AG10803 (cell line): ENCODE measurements at regions not wholly inside any gene's neighbourhood (a gene's known extent, or its start where the extent isn't known, plus 50 kb on each side); places are given as distances from the start of the nearest gene placed in this dataset.

Experiments
- DNase-seq: peaks from one replicate; pipeline ENCODE4 v3.0.0; 2010; ENCODE audit warnings: low read depth
- H3K4me3 ChIP-seq: 2 replicates; pipeline ENCODE4 v1.5.1; 2011; ENCODE audit warnings: mild to moderate bottlenecking, low read length, control low read depth
- CTCF ChIP-seq: conservative IDR thresholded peaks from 2 replicates; pipeline ENCODE4 v1.5.1; 2011; ENCODE audit warnings: mild to moderate bottlenecking, low read length, control low read depth, inconsistent platforms

- H3K4me3 ChIP-seq = no peak overlapping the region
- DNase-seq = no peak
- TF ChIP-seq CTCF = no peak
Measured at GRCh38 chr6:68043122-68043398, 592.0 kb upstream of the ADGRB3 start.

GRCh38 chr6:68042339-68043121 is 592.6 kb upstream of the ADGRB3 start:
- H3K4me3 ChIP-seq = no peak overlapping the region
- no peak for TF ChIP-seq CTCF
- no peak for DNase-seq

- no peak overlapping the region for H3K4me3 ChIP-seq
- no peak for DNase-seq
- no peak for TF ChIP-seq CTCF
Measured at GRCh38 chr6:68040780-68041179, 594.3 kb upstream of the ADGRB3 start.

- H3K4me3 ChIP-seq = no peak overlapping the region
- no peak for DNase-seq
- no peak for TF ChIP-seq CTCF
Measured at GRCh38 chr6:68040312-68040778, 594.7 kb upstream of the ADGRB3 start.

- TF ChIP-seq CTCF = no peak
- DNase-seq = no peak
- H3K4me3 ChIP-seq = no peak overlapping the region
Measured at GRCh38 chr6:68039641-68040311, 595.3 kb upstream of the ADGRB3 start.

GRCh38 chr6:68038815-68039408 is 596.2 kb upstream of the ADGRB3 start:
- no peak overlapping the region for H3K4me3 ChIP-seq
- no peak for TF ChIP-seq CTCF
- DNase-seq = no peak

GRCh38 chr6:68032217-68032616 is 602.9 kb upstream of the ADGRB3 start:
- DNase-seq = no peak
- TF ChIP-seq CTCF = no peak
- no peak overlapping the region for H3K4me3 ChIP-seq
